ENCODE measurements at regions not wholly inside any gene's neighbourhood (a gene's known extent, or its start where the extent isn't known, plus 50 kb on each side); places are given as distances from the start of the nearest gene placed in this dataset.

- no peak overlapping the region for H3K27ac ChIP-seq (ENCODE audit: low read length)
- WGBS (ENCODE audit: insufficient coverage), result 86% methylated on average over 20 of the region's 22 CpGs
Measured at GRCh38 chr6:170463101-170463721, 89.9 kb downstream of the PSMB1 start.

GRCh38 chr6:170462366-170463020, 90.6 kb downstream of the PSMB1 start:
- no peaks in the 10 kb centered on the region for H3K9me3 ChIP-seq (replicated peaks; ENCODE audit: control insufficient read depth, low read depth, low read length)
- 62% methylated on average over 3 of the region's 7 CpGs for WGBS (ENCODE audit: insufficient coverage)
- peaks cover 40% of the 10 kb centered on the region for H3K4me1 ChIP-seq (ENCODE audit: control insufficient read depth, insufficient read depth, low read length)
- H3K27ac ChIP-seq (ENCODE audit: low read length), result no peak overlapping the region
- H3K36me3 ChIP-seq (ENCODE audit: control insufficient read depth, insufficient read depth, low read length), result no peaks in the 10 kb centered on the region
- no peak overlapping the region for H3K4me3 ChIP-seq (ENCODE audit: low read length)
- DNase-seq, result no peak
- H3K27me3 ChIP-seq (ENCODE audit: control insufficient read depth, insufficient read depth, low read length), result peaks cover 2% of the 10 kb centered on the region

More at GRCh38 chr6:170463101-170463721, 89.9 kb downstream of the PSMB1 start:
- H3K9me3 ChIP-seq (replicated peaks; ENCODE audit: control insufficient read depth, low read depth, low read length), result peaks cover 3% of the 10 kb centered on the region
- no peak overlapping the region for H3K4me3 ChIP-seq (ENCODE audit: low read length)
- no peak for DNase-seq
- peaks cover 2% of the 10 kb centered on the region for H3K27me3 ChIP-seq (ENCODE audit: control insufficient read depth, insufficient read depth, low read length)
- H3K36me3 ChIP-seq (ENCODE audit: control insufficient read depth, insufficient read depth, low read length), result no peaks in the 10 kb centered on the region
- peaks cover 43% of the 10 kb centered on the region for H3K4me1 ChIP-seq (ENCODE audit: control insufficient read depth, insufficient read depth, low read length)

- no peaks in the 10 kb centered on the region for H3K9me3 ChIP-seq (replicated peaks; ENCODE audit: control insufficient read depth, low read depth, low read length)
- H3K4me1 ChIP-seq (ENCODE audit: control insufficient read depth, insufficient read depth, low read length), result peaks cover 48% of the 10 kb centered on the region
- H3K27me3 ChIP-seq (ENCODE audit: control insufficient read depth, insufficient read depth, low read length), result peaks cover 2% of the 10 kb centered on the region
- 79% methylated on average over 23 of the region's 23 CpGs for WGBS (ENCODE audit: insufficient coverage)
- no peak for DNase-seq
- H3K27ac ChIP-seq (ENCODE audit: low read length), result no peak overlapping the region
- H3K4me3 ChIP-seq (ENCODE audit: low read length), result no peak overlapping the region
- no peaks in the 10 kb centered on the region for H3K36me3 ChIP-seq (ENCODE audit: control insufficient read depth, insufficient read depth, low read length)
Measured at GRCh38 chr6:170461556-170462365, 91.3 kb downstream of the PSMB1 start.

GRCh38 chr6:170461111-170461510, 92.0 kb downstream of the PSMB1 start:
- 89% methylated on average over 9 of the region's 10 CpGs for WGBS (ENCODE audit: insufficient coverage)

GRCh38 chr6:170460641-170461040, 92.5 kb downstream of the PSMB1 start:
- Histone ChIP-seq H3K36me3 (ENCODE audit: control insufficient read depth, insufficient read depth, low read length) (no peaks in the 10 kb centered on the region), H3K27ac (ENCODE audit: low read length) (no peak overlapping the region), H3K9me3 (replicated peaks; ENCODE audit: control insufficient read depth, low read depth, low read length) (no peaks in the 10 kb centered on the region), H3K4me1 (ENCODE audit: control insufficient read depth, insufficient read depth, low read length) (peaks cover 54% of the 10 kb centered on the region), H3K4me3 (ENCODE audit: low read length) (no peak overlapping the region), H3K27me3 (ENCODE audit: control insufficient read depth, insufficient read depth, low read length) (peaks cover 2% of the 10 kb centered on the region)
- WGBS (ENCODE audit: insufficient coverage), result 86% methylated on average over 1 of the region's 7 CpGs
- DNase-seq, result no peak

More at GRCh38 chr6:170461111-170461510, 92.0 kb downstream of the PSMB1 start:
- Histone ChIP-seq H3K27me3 (ENCODE audit: control insufficient read depth, insufficient read depth, low read length) (peaks cover 2% of the 10 kb centered on the region), H3K4me3 (ENCODE audit: low read length) (no peak overlapping the region), H3K36me3 (ENCODE audit: control insufficient read depth, insufficient read depth, low read length) (no peaks in the 10 kb centered on the region), H3K27ac (ENCODE audit: low read length) (no peak overlapping the region), H3K4me1 (ENCODE audit: control insufficient read depth, insufficient read depth, low read length) (peaks cover 51% of the 10 kb centered on the region), H3K9me3 (replicated peaks; ENCODE audit: control insufficient read depth, low read depth, low read length) (no peaks in the 10 kb centered on the region)
- DNase-seq, result no peak

- 47% methylated on average over 6 of the region's 6 CpGs for WGBS (ENCODE audit: insufficient coverage)
- H3K36me3 ChIP-seq (ENCODE audit: control insufficient read depth, insufficient read depth, low read length), result no peaks in the 10 kb centered on the region
- H3K9me3 ChIP-seq (replicated peaks; ENCODE audit: control insufficient read depth, low read depth, low read length), result no peaks in the 10 kb centered on the region
- no peak for DNase-seq
- peaks cover 62% of the 10 kb centered on the region for H3K4me1 ChIP-seq (ENCODE audit: control insufficient read depth, insufficient read depth, low read length)
- H3K27ac ChIP-seq (ENCODE audit: low read length), result no peak overlapping the region
- H3K4me3 ChIP-seq (ENCODE audit: low read length), result no peak overlapping the region
- peaks cover 2% of the 10 kb centered on the region for H3K27me3 ChIP-seq (ENCODE audit: control insufficient read depth, insufficient read depth, low read length)
Measured at GRCh38 chr6:170459451-170459850, 93.7 kb downstream of the PSMB1 start.

GRCh38 chr6:170456886-170457698, 96.0 kb downstream of the PSMB1 start:
- H3K4me3 ChIP-seq (ENCODE audit: low read length), result no peak overlapping the region
- DNase-seq, result peak; percentile 41
- peak overlapping the region; percentile 63 for H3K27ac ChIP-seq (ENCODE audit: low read length)
- H3K27me3 ChIP-seq (ENCODE audit: control insufficient read depth, insufficient read depth, low read length), result peaks cover 2% of the 10 kb centered on the region
- 51% methylated on average over 7 of the region's 11 CpGs for WGBS (ENCODE audit: insufficient coverage)
- H3K36me3 ChIP-seq (ENCODE audit: control insufficient read depth, insufficient read depth, low read length), result no peaks in the 10 kb centered on the region
- no peaks in the 10 kb centered on the region for H3K9me3 ChIP-seq (replicated peaks; ENCODE audit: control insufficient read depth, low read depth, low read length)
- peaks cover 53% of the 10 kb centered on the region for H3K4me1 ChIP-seq (ENCODE audit: control insufficient read depth, insufficient read depth, low read length)
